ENCODE measurements at regions not wholly inside any gene's neighbourhood (a gene's known extent, or its start where the extent isn't known, plus 50 kb on each side); places are given as distances from the start of the nearest gene placed in this dataset.

GRCh38 chr4:79235095-79235494 lies 90.8 kb downstream of the NAA11 start:
- Histone ChIP-seq H3K36me3 (ENCODE audit: insufficient read depth, low read length) (no peaks in the 10 kb centered on the region), H3K9me2 (ENCODE audit: insufficient read depth, low read length) (no peaks in the 10 kb centered on the region), H3K27ac (ENCODE audit: low read length) (no peak overlapping the region), H3K4me2 (ENCODE audit: low read length) (no peak overlapping the region), H3K9ac (ENCODE audit: low read length) (no peak overlapping the region), H3K79me2 (replicated peaks; ENCODE audit: insufficient read depth, low read length) (no peaks in the 10 kb centered on the region), H2AFZ (ENCODE audit: low read depth, low read length) (no peak overlapping the region), H4K20me1 (ENCODE audit: insufficient read depth) (no peaks in the 10 kb centered on the region), H3K9me3 (ENCODE audit: low read length) (no peaks in the 10 kb centered on the region), H3K4me3 (ENCODE audit: low read length) (no peak overlapping the region), H3F3A (ENCODE audit: insufficient read depth, low read length, poor library complexity, severe bottlenecking) (no peaks in the 10 kb centered on the region), H3K27me3 (ENCODE audit: insufficient read depth, low read depth, low read length) (no peaks in the 10 kb centered on the region)
- TF ChIP-seq EZH2 (IDR thresholded peaks at IDR 0.05; ENCODE audit: borderline replicate concordance, insufficient read depth, low read length, poor library complexity, severe bottlenecking) (no peak), MXI1 (conservative IDR thresholded peaks at IDR 0.05; ENCODE audit: poor library complexity, severe bottlenecking) (no peak), CTCF (IDR thresholded peaks at IDR 0.05; ENCODE audit: poor library complexity, severe bottlenecking) (no peak), POLR2AphosphoS5 (IDR thresholded peaks at IDR 0.05) (no peak), RAD21 (conservative IDR thresholded peaks at IDR 0.05) (no peak), EP300 (conservative IDR thresholded peaks at IDR 0.05; ENCODE audit: poor library complexity, severe bottlenecking) (no peak), SMC3 (conservative IDR thresholded peaks at IDR 0.05; ENCODE audit: poor library complexity) (no peak), TAF1 (IDR thresholded peaks at IDR 0.05; ENCODE audit: low read depth) (no peak)
- TF ChIP-seq, protein P1, sequence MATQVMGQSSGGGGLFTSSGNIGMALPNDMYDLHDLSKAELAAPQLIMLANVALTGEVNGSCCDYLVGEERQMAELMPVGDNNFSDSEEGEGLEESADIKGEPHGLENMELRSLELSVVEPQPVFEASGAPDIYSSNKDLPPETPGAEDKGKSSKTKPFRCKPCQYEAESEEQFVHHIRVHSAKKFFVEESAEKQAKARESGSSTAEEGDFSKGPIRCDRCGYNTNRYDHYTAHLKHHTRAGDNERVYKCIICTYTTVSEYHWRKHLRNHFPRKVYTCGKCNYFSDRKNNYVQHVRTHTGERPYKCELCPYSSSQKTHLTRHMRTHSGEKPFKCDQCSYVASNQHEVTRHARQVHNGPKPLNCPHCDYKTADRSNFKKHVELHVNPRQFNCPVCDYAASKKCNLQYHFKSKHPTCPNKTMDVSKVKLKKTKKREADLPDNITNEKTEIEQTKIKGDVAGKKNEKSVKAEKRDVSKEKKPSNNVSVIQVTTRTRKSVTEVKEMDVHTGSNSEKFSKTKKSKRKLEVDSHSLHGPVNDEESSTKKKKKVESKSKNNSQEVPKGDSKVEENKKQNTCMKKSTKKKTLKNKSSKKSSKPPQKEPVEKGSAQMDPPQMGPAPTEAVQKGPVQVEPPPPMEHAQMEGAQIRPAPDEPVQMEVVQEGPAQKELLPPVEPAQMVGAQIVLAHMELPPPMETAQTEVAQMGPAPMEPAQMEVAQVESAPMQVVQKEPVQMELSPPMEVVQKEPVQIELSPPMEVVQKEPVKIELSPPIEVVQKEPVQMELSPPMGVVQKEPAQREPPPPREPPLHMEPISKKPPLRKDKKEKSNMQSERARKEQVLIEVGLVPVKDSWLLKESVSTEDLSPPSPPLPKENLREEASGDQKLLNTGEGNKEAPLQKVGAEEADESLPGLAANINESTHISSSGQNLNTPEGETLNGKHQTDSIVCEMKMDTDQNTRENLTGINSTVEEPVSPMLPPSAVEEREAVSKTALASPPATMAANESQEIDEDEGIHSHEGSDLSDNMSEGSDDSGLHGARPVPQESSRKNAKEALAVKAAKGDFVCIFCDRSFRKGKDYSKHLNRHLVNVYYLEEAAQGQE (IDR thresholded peaks at IDR 0.05; ENCODE audit: borderline replicate concordance) = no peak

- H3K79me2 ChIP-seq (replicated peaks; ENCODE audit: insufficient read depth, low read length) = no peaks in the 10 kb centered on the region
- no peaks in the 10 kb centered on the region for H3K27me3 ChIP-seq (ENCODE audit: insufficient read depth, low read depth, low read length)
- no peaks in the 10 kb centered on the region for H3K9me2 ChIP-seq (ENCODE audit: insufficient read depth, low read length)
- no peaks in the 10 kb centered on the region for H3F3A ChIP-seq (ENCODE audit: insufficient read depth, low read length, poor library complexity, severe bottlenecking)
- TF ChIP-seq TAF1 (IDR thresholded peaks at IDR 0.05; ENCODE audit: low read depth) = no peak
- no peak for TF ChIP-seq EP300 (conservative IDR thresholded peaks at IDR 0.05; ENCODE audit: poor library complexity, severe bottlenecking)
- no peak for TF ChIP-seq CTCF (IDR thresholded peaks at IDR 0.05; ENCODE audit: poor library complexity, severe bottlenecking)
- TF ChIP-seq RAD21 (conservative IDR thresholded peaks at IDR 0.05) = no peak
- TF ChIP-seq, protein P1 (IDR thresholded peaks at IDR 0.05; ENCODE audit: borderline replicate concordance) = no peak
- no peak for TF ChIP-seq MXI1 (conservative IDR thresholded peaks at IDR 0.05; ENCODE audit: poor library complexity, severe bottlenecking)
- TF ChIP-seq EZH2 (IDR thresholded peaks at IDR 0.05; ENCODE audit: borderline replicate concordance, insufficient read depth, low read length, poor library complexity, severe bottlenecking) = no peak
- no peak for TF ChIP-seq SMC3 (conservative IDR thresholded peaks at IDR 0.05; ENCODE audit: poor library complexity)
- no peak for TF ChIP-seq POLR2AphosphoS5 (IDR thresholded peaks at IDR 0.05)
- H3K4me3 ChIP-seq (ENCODE audit: low read length) = no peak overlapping the region
- H3K9me3 ChIP-seq (ENCODE audit: low read length) = no peaks in the 10 kb centered on the region
- H3K9ac ChIP-seq (ENCODE audit: low read length) = no peak overlapping the region
- no peak overlapping the region for H3K27ac ChIP-seq (ENCODE audit: low read length)
- no peaks in the 10 kb centered on the region for H4K20me1 ChIP-seq (ENCODE audit: insufficient read depth)
- no peaks in the 10 kb centered on the region for H3K36me3 ChIP-seq (ENCODE audit: insufficient read depth, low read length)
- no peak overlapping the region for H3K4me2 ChIP-seq (ENCODE audit: low read length)
- no peak overlapping the region for H2AFZ ChIP-seq (ENCODE audit: low read depth, low read length)
Measured at GRCh38 chr4:79233820-79234219, 92.0 kb downstream of the NAA11 start.
